ENCODE measurements at regions not wholly inside any gene's neighbourhood (a gene's known extent, or its start where the extent isn't known, plus 50 kb on each side); places are given as distances from the start of the nearest gene placed in this dataset.
A peak's percentile ranks its signal among the peaks of the same experiment; 100 is the strongest.

DNA sequence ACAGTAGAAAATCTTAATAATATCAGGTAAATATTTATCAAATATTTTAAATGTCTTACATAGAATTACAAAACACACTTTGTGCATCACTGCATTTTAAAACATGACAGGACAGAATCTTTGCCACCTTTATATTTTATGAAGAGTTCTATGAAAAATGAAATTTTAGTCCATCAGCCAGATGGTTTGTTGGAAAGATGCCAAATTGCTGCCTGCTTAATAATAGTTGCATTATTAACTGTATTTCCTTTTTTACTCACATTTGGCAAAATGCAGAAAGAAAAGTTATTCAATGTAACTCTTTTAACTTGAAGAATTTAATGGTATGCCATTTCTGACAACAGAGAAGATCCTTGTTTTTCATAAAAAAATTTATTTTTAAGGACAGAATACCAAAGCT is 1271.6 kb downstream of the NSUN3 start:
- Histone ChIP-seq H3K4me1 (ENCODE audit: control insufficient read depth, insufficient read depth, low read depth, low read length) (no peaks in the 10 kb centered on the region), H3K4ac (ENCODE audit: low read depth in 1 of 2, low read length in 2 of 2) (no peak overlapping the region)

DNA sequence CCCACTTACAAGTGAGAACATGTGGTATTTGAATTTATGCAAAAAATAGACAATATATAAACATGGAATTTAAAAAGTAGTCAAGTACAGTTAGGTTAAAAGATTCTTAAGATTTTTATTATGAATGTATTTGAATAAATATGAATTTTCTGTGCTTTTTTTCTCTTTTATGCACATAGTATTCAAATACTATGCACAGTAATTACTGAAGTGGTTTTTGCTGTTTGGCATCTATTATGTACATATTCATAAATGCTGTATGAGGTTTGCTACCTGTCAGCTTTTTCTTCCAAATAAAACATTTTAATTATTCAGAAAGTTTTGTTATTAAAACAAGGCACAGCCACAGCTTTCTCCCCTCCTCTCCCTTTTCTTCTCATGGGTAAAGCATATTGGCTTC is 1272.7 kb downstream of the NSUN3 start:
- H3K4ac ChIP-seq (ENCODE audit: low read depth in 1 of 2, low read length in 2 of 2): no peak overlapping the region
- no peak overlapping the region for H2BK120ac ChIP-seq (ENCODE audit: low read depth, low read length)
- H3K27me3 ChIP-seq (ENCODE audit: control insufficient read depth in 1 of 2, insufficient read depth in 1 of 2, low read length in 2 of 2): no peaks in the 10 kb centered on the region
- H4K91ac ChIP-seq (ENCODE audit: low read length): no peak overlapping the region
- H2BK15ac ChIP-seq (ENCODE audit: low read depth, poor library complexity, severe bottlenecking): no peak overlapping the region
- no peak overlapping the region for H4K8ac ChIP-seq (ENCODE audit: low read length)
- peaks cover 2% of the 10 kb centered on the region for H3K9me3 ChIP-seq (ENCODE audit: control insufficient read depth, low read length)
- H2BK12ac ChIP-seq (ENCODE audit: low read length in 2 of 2): no peak overlapping the region
- H3K36me3 ChIP-seq (ENCODE audit: control insufficient read depth in 1 of 2, insufficient read depth in 2 of 2, low read depth in 1 of 2, low read length in 2 of 2): no peaks in the 10 kb centered on the region
- H3K4me3 ChIP-seq (ENCODE audit: insufficient read depth in 1 of 2, low read depth in 1 of 2, low read length in 2 of 2): no peak overlapping the region
- no peak overlapping the region for H3K4me2 ChIP-seq (ENCODE audit: low read length, poor library complexity, severe bottlenecking)
- H3K23ac ChIP-seq (ENCODE audit: low read length in 2 of 2): no peak overlapping the region
- H3K27ac ChIP-seq (ENCODE audit: low read length, poor library complexity, severe bottlenecking): no peak overlapping the region
- no peak overlapping the region for H3K9ac ChIP-seq (ENCODE audit: low read length)
- no peak overlapping the region for H2AK5ac ChIP-seq (ENCODE audit: low read length, severe bottlenecking)
- H3K4me1 ChIP-seq (ENCODE audit: control insufficient read depth, insufficient read depth, low read depth, low read length): no peaks in the 10 kb centered on the region
- H3K14ac ChIP-seq (ENCODE audit: low read length in 2 of 2): no peak overlapping the region
- DNase-seq: no peak
- H3K79me1 ChIP-seq (replicated peaks; ENCODE audit: low read length, poor library complexity, severe bottlenecking): no peaks in the 10 kb centered on the region
- no peak overlapping the region for H3K18ac ChIP-seq (ENCODE audit: low read depth in 1 of 2, low read length in 2 of 2)
- no peak overlapping the region for H2AFZ ChIP-seq (ENCODE audit: low read depth, low read length)
- H2BK5ac ChIP-seq (ENCODE audit: low read depth, low read length, poor library complexity, severe bottlenecking): no peak overlapping the region

More for the DNA sequence above, 1271.6 kb downstream of the NSUN3 start:
- no peak overlapping the region for H3K4me3 ChIP-seq (ENCODE audit: insufficient read depth in 1 of 2, low read depth in 1 of 2, low read length in 2 of 2)
- H2BK15ac ChIP-seq (ENCODE audit: low read depth, poor library complexity, severe bottlenecking): no peak overlapping the region
- no peak overlapping the region for H2BK12ac ChIP-seq (ENCODE audit: low read length in 2 of 2)
- no peak overlapping the region for H2BK5ac ChIP-seq (ENCODE audit: low read depth, low read length, poor library complexity, severe bottlenecking)
- H3K9ac ChIP-seq (ENCODE audit: low read length): no peak overlapping the region
- H3K79me1 ChIP-seq (replicated peaks; ENCODE audit: low read length, poor library complexity, severe bottlenecking): no peaks in the 10 kb centered on the region
- no peak overlapping the region for H2AK5ac ChIP-seq (ENCODE audit: low read length, severe bottlenecking)
- no peak overlapping the region for H2BK120ac ChIP-seq (ENCODE audit: low read depth, low read length)
- no peak overlapping the region for H3K27ac ChIP-seq (ENCODE audit: low read length, poor library complexity, severe bottlenecking)
- H4K8ac ChIP-seq (ENCODE audit: low read length): no peak overlapping the region
- no peak overlapping the region for H4K91ac ChIP-seq (ENCODE audit: low read length)
- H3K36me3 ChIP-seq (ENCODE audit: control insufficient read depth in 1 of 2, insufficient read depth in 2 of 2, low read depth in 1 of 2, low read length in 2 of 2): no peaks in the 10 kb centered on the region
- no peak overlapping the region for H3K18ac ChIP-seq (ENCODE audit: low read depth in 1 of 2, low read length in 2 of 2)
- no peak overlapping the region for H3K23ac ChIP-seq (ENCODE audit: low read length in 2 of 2)
- H3K9me3 ChIP-seq (ENCODE audit: control insufficient read depth, low read length): peaks cover 7% of the 10 kb centered on the region
- no peak for DNase-seq
- H3K27me3 ChIP-seq (ENCODE audit: control insufficient read depth in 1 of 2, insufficient read depth in 1 of 2, low read length in 2 of 2): no peaks in the 10 kb centered on the region
- no peak overlapping the region for H3K4me2 ChIP-seq (ENCODE audit: low read length, poor library complexity, severe bottlenecking)
- no peak overlapping the region for H3K14ac ChIP-seq (ENCODE audit: low read length in 2 of 2)
- no peak overlapping the region for H2AFZ ChIP-seq (ENCODE audit: low read depth, low read length)

- no peak overlapping the region for H3K27ac ChIP-seq (ENCODE audit: low read length, poor library complexity, severe bottlenecking)
- no peak overlapping the region for H3K23ac ChIP-seq (ENCODE audit: low read length in 2 of 2)
- no peak for DNase-seq
- H3K9ac ChIP-seq (ENCODE audit: low read length): no peak overlapping the region
- no peak overlapping the region for H4K8ac ChIP-seq (ENCODE audit: low read length)
- no peak overlapping the region for H2BK5ac ChIP-seq (ENCODE audit: low read depth, low read length, poor library complexity, severe bottlenecking)
- H3K27me3 ChIP-seq (ENCODE audit: control insufficient read depth in 1 of 2, insufficient read depth in 1 of 2, low read length in 2 of 2): no peaks in the 10 kb centered on the region
- H2BK15ac ChIP-seq (ENCODE audit: low read depth, poor library complexity, severe bottlenecking): no peak overlapping the region
- no peaks in the 10 kb centered on the region for H3K79me1 ChIP-seq (replicated peaks; ENCODE audit: low read length, poor library complexity, severe bottlenecking)
- H3K4me3 ChIP-seq (ENCODE audit: insufficient read depth in 1 of 2, low read depth in 1 of 2, low read length in 2 of 2): no peak overlapping the region
- no peaks in the 10 kb centered on the region for H3K9me3 ChIP-seq (ENCODE audit: control insufficient read depth, low read length)
- no peak overlapping the region for H3K18ac ChIP-seq (ENCODE audit: low read depth in 1 of 2, low read length in 2 of 2)
- no peak overlapping the region for H2BK12ac ChIP-seq (ENCODE audit: low read length in 2 of 2)
- H4K91ac ChIP-seq (ENCODE audit: low read length): no peak overlapping the region
- H3K36me3 ChIP-seq (ENCODE audit: control insufficient read depth in 1 of 2, insufficient read depth in 2 of 2, low read depth in 1 of 2, low read length in 2 of 2): no peaks in the 10 kb centered on the region
- no peak overlapping the region for H3K4ac ChIP-seq (ENCODE audit: low read depth in 1 of 2, low read length in 2 of 2)
- H3K4me2 ChIP-seq (ENCODE audit: low read length, poor library complexity, severe bottlenecking): no peak overlapping the region
- no peak overlapping the region for H2AK5ac ChIP-seq (ENCODE audit: low read length, severe bottlenecking)
- no peak overlapping the region for H3K14ac ChIP-seq (ENCODE audit: low read length in 2 of 2)
- no peak overlapping the region for H2AFZ ChIP-seq (ENCODE audit: low read depth, low read length)
- H3K4me1 ChIP-seq (ENCODE audit: control insufficient read depth, insufficient read depth, low read depth, low read length): peaks cover 3% of the 10 kb centered on the region
- no CpG with 5 or more reads among the region's 1 CpG for WGBS
- H2BK120ac ChIP-seq (ENCODE audit: low read depth, low read length): no peak overlapping the region
These were observed 1275.6 kb downstream of the NSUN3 start for GRCh38 chr3:95338446-95338845.

GRCh38 chr3:95341314-95341713 is 1278.5 kb downstream of the NSUN3 start:
- Histone ChIP-seq H3K79me1 (replicated peaks; ENCODE audit: low read length, poor library complexity, severe bottlenecking) (no peaks in the 10 kb centered on the region), H4K8ac (ENCODE audit: low read length) (no peak overlapping the region), H2BK5ac (ENCODE audit: low read depth, low read length, poor library complexity, severe bottlenecking) (no peak overlapping the region), H2AFZ (ENCODE audit: low read depth, low read length) (no peak overlapping the region), H3K4me2 (ENCODE audit: low read length, poor library complexity, severe bottlenecking) (peak overlapping the region; percentile 52), H3K36me3 (ENCODE audit: control insufficient read depth in 1 of 2, insufficient read depth in 2 of 2, low read depth in 1 of 2, low read length in 2 of 2) (no peaks in the 10 kb centered on the region), H3K14ac (ENCODE audit: low read length in 2 of 2) (no peak overlapping the region), H3K27me3 (ENCODE audit: control insufficient read depth in 1 of 2, insufficient read depth in 1 of 2, low read length in 2 of 2) (no peaks in the 10 kb centered on the region), H2BK12ac (ENCODE audit: low read length in 2 of 2) (no peak overlapping the region), H2BK120ac (ENCODE audit: low read depth, low read length) (no peak overlapping the region), H4K91ac (ENCODE audit: low read length) (no peak overlapping the region), H3K9me3 (ENCODE audit: control insufficient read depth, low read length) (no peaks in the 10 kb centered on the region), H3K23ac (ENCODE audit: low read length in 2 of 2) (no peak overlapping the region), H3K4me1 (ENCODE audit: control insufficient read depth, insufficient read depth, low read depth, low read length) (peaks cover 3% of the 10 kb centered on the region), H3K4ac (ENCODE audit: low read depth in 1 of 2, low read length in 2 of 2) (no peak overlapping the region), H2BK15ac (ENCODE audit: low read depth, poor library complexity, severe bottlenecking) (no peak overlapping the region), H3K27ac (ENCODE audit: low read length, poor library complexity, severe bottlenecking) (peak overlapping the region; percentile 25), H2AK5ac (ENCODE audit: low read length, severe bottlenecking) (no peak overlapping the region), H3K9ac (ENCODE audit: low read length) (no peak overlapping the region), H3K18ac (ENCODE audit: low read depth in 1 of 2, low read length in 2 of 2) (no peak overlapping the region), H3K4me3 (ENCODE audit: insufficient read depth in 1 of 2, low read depth in 1 of 2, low read length in 2 of 2) (no peak overlapping the region)
- DNase-seq: no peak
- WGBS: 74% methylated on average over 8 of the region's 8 CpGs
